ACC112 (cell line): ENCODE measurements at regions not wholly inside any gene's neighbourhood (a gene's known extent, or its start where the extent isn't known, plus 50 kb on each side); places are given as distances from the start of the nearest gene placed in this dataset.
A peak's percentile ranks its signal among the peaks of the same experiment; 100 is the strongest.

Experiments
- H2AFZ ChIP-seq: fragments of 200-600 bp; sonication (generic); one replicate; pipeline ENCODE4 v1.6.0; 2017; ENCODE audit warnings: antibody characterized with exemption, low read length; ENCODE audit not compliant: unreplicated experiment
- H3K27ac ChIP-seq: fragments of 200-600 bp; sonication (generic); 2 replicates; pipeline ENCODE4 v1.5.1; 2014; ENCODE audit warnings: low read depth, mild to moderate bottlenecking, antibody characterized with exemption, low read length, moderate library complexity
- H3K27me3 ChIP-seq: fragments of 200-600 bp; sonication (generic); 2 replicates; pipeline ENCODE4 v1.6.1; 2014; ENCODE audit warnings: mild to moderate bottlenecking, antibody characterized with exemption, low read length, moderate library complexity, mixed read lengths; ENCODE audit not compliant: insufficient read depth
- H3K36me3 ChIP-seq: fragments of 200-600 bp; sonication (generic); 2 replicates; pipeline ENCODE4 v1.6.1; 2016; ENCODE audit warnings: mild to moderate bottlenecking, antibody characterized with exemption, low read length, moderate library complexity, mixed read lengths; ENCODE audit not compliant: insufficient read depth
- H3K4me1 ChIP-seq: fragments of 200-600 bp; sonication (generic); one replicate; pipeline ENCODE4 v1.6.1; 2016; ENCODE audit warnings: low read length, mixed read lengths; ENCODE audit not compliant: insufficient read depth, unreplicated experiment, control insufficient read depth
- H3K4me3 ChIP-seq: fragments of 200-600 bp; sonication (generic); 2 replicates; pipeline ENCODE4 v1.5.1; 2014; ENCODE audit warnings: mild to moderate bottlenecking, low read depth, low read length
- H3K79me2 ChIP-seq: fragments of 200-600 bp; sonication (generic); one replicate; pipeline ENCODE4 v1.6.0; 2016; ENCODE audit warnings: low read length; ENCODE audit not compliant: control insufficient read depth, unreplicated experiment, insufficient read depth

- H3K4me1 ChIP-seq, result peaks cover 32% of the 10 kb centered on the region
- H3K27ac ChIP-seq, result no peak overlapping the region
- H3K27me3 ChIP-seq, result no peaks in the 10 kb centered on the region
- H2AFZ ChIP-seq, result no peak overlapping the region
- H3K36me3 ChIP-seq, result no peaks in the 10 kb centered on the region
- no peaks in the 10 kb centered on the region for H3K79me2 ChIP-seq
- H3K4me3 ChIP-seq, result no peak overlapping the region
Measured at GRCh38 chr6:111975466-111975865, 78.4 kb upstream of the CCN6 start.

GRCh38 chr6:111976139-111976538 is 77.8 kb upstream of the CCN6 start:
- H3K27me3 ChIP-seq, result no peaks in the 10 kb centered on the region
- H3K36me3 ChIP-seq, result no peaks in the 10 kb centered on the region
- H3K4me3 ChIP-seq, result no peak overlapping the region
- H3K4me1 ChIP-seq, result peaks cover 31% of the 10 kb centered on the region
- no peaks in the 10 kb centered on the region for H3K79me2 ChIP-seq
- H2AFZ ChIP-seq, result no peak overlapping the region
- H3K27ac ChIP-seq, result no peak overlapping the region

- Histone ChIP-seq H3K36me3 (no peaks in the 10 kb centered on the region), H3K79me2 (no peaks in the 10 kb centered on the region), H3K27ac (no peak overlapping the region), H3K4me1 (peaks cover 10% of the 10 kb centered on the region), H2AFZ (no peak overlapping the region), H3K27me3 (no peaks in the 10 kb centered on the region), H3K4me3 (no peak overlapping the region)
Measured at GRCh38 chr6:111978532-111979149, 75.3 kb upstream of the CCN6 start.

- H3K79me2 ChIP-seq, result no peaks in the 10 kb centered on the region
- H3K4me3 ChIP-seq, result no peak overlapping the region
- no peaks in the 10 kb centered on the region for H3K36me3 ChIP-seq
- no peaks in the 10 kb centered on the region for H3K27me3 ChIP-seq
- no peak overlapping the region for H2AFZ ChIP-seq
- H3K27ac ChIP-seq, result no peak overlapping the region
- peaks cover under 1% of the 10 kb centered on the region for H3K4me1 ChIP-seq
Measured at GRCh38 chr6:111979633-111980032, 74.3 kb upstream of the CCN6 start.

- Histone ChIP-seq H3K27me3 (no peaks in the 10 kb centered on the region), H3K27ac (no peak overlapping the region), H3K4me3 (no peak overlapping the region), H3K36me3 (no peaks in the 10 kb centered on the region), H3K4me1 (peaks cover 4% of the 10 kb centered on the region), H3K79me2 (no peaks in the 10 kb centered on the region), H2AFZ (no peak overlapping the region)
Measured at GRCh38 chr6:111980143-111980542, 73.8 kb upstream of the CCN6 start.

GRCh38 chr6:111980971-111981840 is 72.7 kb upstream of the CCN6 start:
- peaks cover 12% of the 10 kb centered on the region for H3K4me1 ChIP-seq
- no peaks in the 10 kb centered on the region for H3K36me3 ChIP-seq
- no peaks in the 10 kb centered on the region for H3K79me2 ChIP-seq
- no peaks in the 10 kb centered on the region for H3K27me3 ChIP-seq
- H2AFZ ChIP-seq, result peak overlapping the region; percentile 18
- H3K27ac ChIP-seq, result no peak overlapping the region
- no peak overlapping the region for H3K4me3 ChIP-seq

- Histone ChIP-seq H3K4me3 (no peak overlapping the region), H3K27ac (no peak overlapping the region), H3K36me3 (no peaks in the 10 kb centered on the region), H2AFZ (no peak overlapping the region), H3K27me3 (no peaks in the 10 kb centered on the region), H3K79me2 (no peaks in the 10 kb centered on the region), H3K4me1 (peaks cover 12% of the 10 kb centered on the region)
Measured at GRCh38 chr6:111982681-111983080, 71.2 kb upstream of the CCN6 start.

- Histone ChIP-seq H3K4me1 (peaks cover 12% of the 10 kb centered on the region), H2AFZ (no peak overlapping the region), H3K4me3 (no peak overlapping the region), H3K27ac (no peak overlapping the region), H3K27me3 (no peaks in the 10 kb centered on the region), H3K36me3 (no peaks in the 10 kb centered on the region), H3K79me2 (no peaks in the 10 kb centered on the region)
Measured at GRCh38 chr6:111983193-111983592, 70.7 kb upstream of the CCN6 start.

GRCh38 chr6:111984081-111984480 is 69.8 kb upstream of the CCN6 start:
- H3K36me3 ChIP-seq, result no peaks in the 10 kb centered on the region
- H3K79me2 ChIP-seq, result no peaks in the 10 kb centered on the region
- H3K4me3 ChIP-seq, result no peak overlapping the region
- H2AFZ ChIP-seq, result no peak overlapping the region
- peaks cover 12% of the 10 kb centered on the region for H3K4me1 ChIP-seq
- no peaks in the 10 kb centered on the region for H3K27me3 ChIP-seq
- no peak overlapping the region for H3K27ac ChIP-seq

GRCh38 chr6:111984516-111985201 is 69.2 kb upstream of the CCN6 start:
- Histone ChIP-seq H3K4me3 (no peak overlapping the region), H3K79me2 (no peaks in the 10 kb centered on the region), H3K4me1 (peaks cover 12% of the 10 kb centered on the region), H3K27me3 (no peaks in the 10 kb centered on the region), H2AFZ (peak overlapping the region; percentile 51), H3K36me3 (no peaks in the 10 kb centered on the region), H3K27ac (peak overlapping the region; percentile 92)
